HPDE6-E6E7 (cell line): ENCODE measurements at regions not wholly inside any gene's neighbourhood (a gene's known extent, or its start where the extent isn't known, plus 50 kb on each side); places are given as distances from the start of the nearest gene placed in this dataset.

Source experiments
- DNase-seq: peaks from one replicate; pipeline ENCODE4 v3.0.0; 2011; ENCODE audit warnings: missing footprints; ENCODE audit errors: extremely low spot score

- no peak for DNase-seq
Observed at GRCh38 chr2:129929321-129930290, 49.9 kb upstream of the RAB6C start.
